ENCODE measurements at regions not wholly inside any gene's neighbourhood (a gene's known extent, or its start where the extent isn't known, plus 50 kb on each side); places are given as distances from the start of the nearest gene placed in this dataset.

DNA sequence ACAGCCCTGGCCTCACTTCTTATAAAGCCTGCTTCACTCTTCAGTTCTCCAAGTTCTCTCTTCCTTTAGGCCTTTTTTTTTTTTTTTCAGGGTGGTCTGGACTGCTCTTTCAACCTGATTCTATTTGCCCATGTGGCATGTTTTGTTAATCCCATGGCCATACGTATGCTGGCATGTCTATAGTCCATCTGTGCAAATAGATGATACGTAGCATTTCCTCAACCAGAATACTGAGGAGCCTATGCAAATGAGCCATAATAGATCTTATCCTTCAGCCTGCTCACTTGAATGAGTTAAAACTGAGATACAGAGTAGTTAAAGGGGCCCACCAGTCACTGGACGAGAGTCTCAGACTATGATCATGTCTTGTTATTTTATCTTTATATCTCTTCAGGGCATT, 265.2 kb upstream of the CXCR4 start:
- Histone ChIP-seq H3K4me3 (ENCODE audit: low read length) (no peak overlapping the region), H2BK120ac (ENCODE audit: low read depth, low read length) (no peak overlapping the region), H3K18ac (ENCODE audit: low read length) (no peak overlapping the region), H3K4me1 (ENCODE audit: control insufficient read depth, low read depth, low read length) (no peaks in the 10 kb centered on the region), H3K4ac (ENCODE audit: low read depth, low read length) (no peak overlapping the region), H3K4me2 (ENCODE audit: low read length) (no peak overlapping the region), H3K79me1 (ENCODE audit: low read length) (no peaks in the 10 kb centered on the region), H3K27ac (ENCODE audit: low read depth, low read length) (no peak overlapping the region), H3K23ac (ENCODE audit: low read length) (no peak overlapping the region), H2BK5ac (ENCODE audit: low read length) (no peak overlapping the region), H3K79me2 (ENCODE audit: control insufficient read depth, insufficient read depth, low read length) (no peaks in the 10 kb centered on the region), H2AK5ac (ENCODE audit: low read length) (no peak overlapping the region), H4K8ac (ENCODE audit: low read depth, low read length) (no peak overlapping the region), H3K36me3 (ENCODE audit: control insufficient read depth, insufficient read depth, low read length) (no peaks in the 10 kb centered on the region), H4K5ac (ENCODE audit: low read length) (no peak overlapping the region), H3K27me3 (ENCODE audit: insufficient read depth, low read length, poor library complexity) (no peaks in the 10 kb centered on the region), H3K9ac (ENCODE audit: low read length) (no peak overlapping the region), H2BK15ac (replicated peaks; ENCODE audit: low read depth) (no peak overlapping the region), H3K56ac (ENCODE audit: low read length) (no peak overlapping the region)
- WGBS (ENCODE audit: extremely low coverage, insufficient coverage, low lambda C conversion rate) = no CpG with 5 or more reads among the region's 3 CpGs
- no peak for DNase-seq

DNA sequence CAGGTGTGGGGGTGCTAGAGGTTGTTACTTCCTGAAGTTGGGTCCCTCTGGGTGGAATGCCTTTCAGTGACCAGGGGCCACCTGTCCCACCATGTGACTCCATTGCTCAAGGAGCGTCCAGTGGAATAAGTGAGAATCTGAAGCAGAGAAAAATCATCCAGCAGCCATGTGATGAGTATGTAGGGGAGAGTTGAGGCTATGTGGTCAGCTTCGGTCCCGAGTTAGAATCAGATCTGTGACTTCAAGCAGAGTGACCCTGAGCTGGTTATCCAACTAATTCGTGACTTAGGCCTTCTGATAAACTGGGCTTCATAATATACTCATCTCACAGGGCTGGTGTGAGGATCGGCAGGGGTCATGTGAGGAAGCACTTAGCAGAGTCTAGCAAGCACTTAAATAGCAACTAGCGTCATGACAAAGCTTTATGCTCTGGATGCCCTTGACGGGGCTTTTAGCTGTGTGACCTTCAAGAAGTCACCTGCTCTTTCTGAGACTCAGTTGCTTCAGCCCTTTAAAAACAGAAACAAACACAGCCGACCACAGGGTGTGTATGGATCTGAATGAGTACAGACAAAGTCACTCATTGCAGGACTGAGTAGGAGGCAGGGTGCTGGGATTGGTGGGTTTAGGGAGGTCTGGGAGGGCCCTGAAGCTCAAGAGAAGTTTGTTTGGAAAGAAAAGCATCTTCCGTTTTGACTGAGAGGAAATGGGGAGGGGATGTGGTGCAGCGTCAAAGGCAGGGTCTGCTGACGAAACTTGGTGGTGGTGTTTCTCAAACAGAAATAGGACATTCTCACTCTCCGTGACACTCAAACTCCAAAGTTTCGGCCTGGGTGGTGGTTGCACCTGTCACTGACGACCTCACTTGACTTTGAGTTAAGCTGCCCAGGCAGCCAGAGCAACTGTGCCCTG, 264.0 kb upstream of the CXCR4 start:
- Histone ChIP-seq H3K79me1 (ENCODE audit: low read length) (no peaks in the 10 kb centered on the region), H2BK5ac (ENCODE audit: low read length) (no peak overlapping the region), H3K4me2 (ENCODE audit: low read length) (no peak overlapping the region), H3K56ac (ENCODE audit: low read length) (no peak overlapping the region), H3K4ac (ENCODE audit: low read depth, low read length) (no peak overlapping the region), H3K4me1 (ENCODE audit: control insufficient read depth, low read depth, low read length) (no peaks in the 10 kb centered on the region), H3K23ac (ENCODE audit: low read length) (no peak overlapping the region), H4K5ac (ENCODE audit: low read length) (no peak overlapping the region), H3K9ac (ENCODE audit: low read length) (no peak overlapping the region), H2BK15ac (replicated peaks; ENCODE audit: low read depth) (no peak overlapping the region), H2AK5ac (ENCODE audit: low read length) (no peak overlapping the region), H3K27me3 (ENCODE audit: insufficient read depth, low read length, poor library complexity) (no peaks in the 10 kb centered on the region), H4K8ac (ENCODE audit: low read depth, low read length) (no peak overlapping the region), H3K36me3 (ENCODE audit: control insufficient read depth, insufficient read depth, low read length) (no peaks in the 10 kb centered on the region), H3K79me2 (ENCODE audit: control insufficient read depth, insufficient read depth, low read length) (no peaks in the 10 kb centered on the region), H3K4me3 (ENCODE audit: low read length) (no peak overlapping the region), H3K18ac (ENCODE audit: low read length) (no peak overlapping the region), H2BK120ac (ENCODE audit: low read depth, low read length) (no peak overlapping the region), H3K27ac (ENCODE audit: low read depth, low read length) (no peak overlapping the region)
- no peak for DNase-seq
- WGBS (ENCODE audit: extremely low coverage, insufficient coverage, low lambda C conversion rate) = no CpG with 5 or more reads among the region's 14 CpGs

DNA sequence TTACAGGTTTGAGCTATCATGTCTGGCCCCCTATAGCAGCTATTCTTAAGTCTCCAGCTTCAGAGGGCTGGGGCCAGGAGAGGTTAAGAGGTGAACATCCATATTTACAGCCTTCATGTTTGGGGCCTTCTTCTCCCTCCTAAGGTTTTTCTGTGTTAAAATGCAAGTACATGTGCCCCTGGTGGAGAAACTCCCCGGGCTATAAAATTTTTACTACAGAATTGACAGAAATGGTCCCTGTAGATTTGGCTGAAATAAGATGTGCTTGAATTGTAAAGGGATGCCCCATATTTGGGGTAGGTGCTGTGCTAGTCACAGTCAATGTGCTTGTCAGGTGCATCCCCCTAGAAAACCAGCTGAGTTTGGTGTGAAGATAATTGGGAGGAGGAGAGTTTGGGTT, 263.3 kb upstream of the CXCR4 start:
- no peaks in the 10 kb centered on the region for H3K4me1 ChIP-seq (ENCODE audit: control insufficient read depth, low read depth, low read length)
- H3K36me3 ChIP-seq (ENCODE audit: control insufficient read depth, insufficient read depth, low read length) = no peaks in the 10 kb centered on the region
- no peak overlapping the region for H4K8ac ChIP-seq (ENCODE audit: low read depth, low read length)
- no peak overlapping the region for H2BK15ac ChIP-seq (replicated peaks; ENCODE audit: low read depth)
- H3K4me2 ChIP-seq (ENCODE audit: low read length) = no peak overlapping the region
- no peaks in the 10 kb centered on the region for H3K79me2 ChIP-seq (ENCODE audit: control insufficient read depth, insufficient read depth, low read length)
- H2AK5ac ChIP-seq (ENCODE audit: low read length) = no peak overlapping the region
- H3K27me3 ChIP-seq (ENCODE audit: insufficient read depth, low read length, poor library complexity) = no peaks in the 10 kb centered on the region
- no peak overlapping the region for H4K5ac ChIP-seq (ENCODE audit: low read length)
- H2BK120ac ChIP-seq (ENCODE audit: low read depth, low read length) = no peak overlapping the region
- H3K9ac ChIP-seq (ENCODE audit: low read length) = no peak overlapping the region
- no peak overlapping the region for H2BK5ac ChIP-seq (ENCODE audit: low read length)
- no peak overlapping the region for H3K4ac ChIP-seq (ENCODE audit: low read depth, low read length)
- WGBS (ENCODE audit: extremely low coverage, insufficient coverage, low lambda C conversion rate) = no CpG with 5 or more reads among the region's 1 CpG
- H3K79me1 ChIP-seq (ENCODE audit: low read length) = no peaks in the 10 kb centered on the region
- H3K4me3 ChIP-seq (ENCODE audit: low read length) = no peak overlapping the region
- no peak overlapping the region for H3K18ac ChIP-seq (ENCODE audit: low read length)
- no peak overlapping the region for H3K27ac ChIP-seq (ENCODE audit: low read depth, low read length)
- H3K56ac ChIP-seq (ENCODE audit: low read length) = no peak overlapping the region
- H3K23ac ChIP-seq (ENCODE audit: low read length) = no peak overlapping the region
- no peak for DNase-seq

DNA sequence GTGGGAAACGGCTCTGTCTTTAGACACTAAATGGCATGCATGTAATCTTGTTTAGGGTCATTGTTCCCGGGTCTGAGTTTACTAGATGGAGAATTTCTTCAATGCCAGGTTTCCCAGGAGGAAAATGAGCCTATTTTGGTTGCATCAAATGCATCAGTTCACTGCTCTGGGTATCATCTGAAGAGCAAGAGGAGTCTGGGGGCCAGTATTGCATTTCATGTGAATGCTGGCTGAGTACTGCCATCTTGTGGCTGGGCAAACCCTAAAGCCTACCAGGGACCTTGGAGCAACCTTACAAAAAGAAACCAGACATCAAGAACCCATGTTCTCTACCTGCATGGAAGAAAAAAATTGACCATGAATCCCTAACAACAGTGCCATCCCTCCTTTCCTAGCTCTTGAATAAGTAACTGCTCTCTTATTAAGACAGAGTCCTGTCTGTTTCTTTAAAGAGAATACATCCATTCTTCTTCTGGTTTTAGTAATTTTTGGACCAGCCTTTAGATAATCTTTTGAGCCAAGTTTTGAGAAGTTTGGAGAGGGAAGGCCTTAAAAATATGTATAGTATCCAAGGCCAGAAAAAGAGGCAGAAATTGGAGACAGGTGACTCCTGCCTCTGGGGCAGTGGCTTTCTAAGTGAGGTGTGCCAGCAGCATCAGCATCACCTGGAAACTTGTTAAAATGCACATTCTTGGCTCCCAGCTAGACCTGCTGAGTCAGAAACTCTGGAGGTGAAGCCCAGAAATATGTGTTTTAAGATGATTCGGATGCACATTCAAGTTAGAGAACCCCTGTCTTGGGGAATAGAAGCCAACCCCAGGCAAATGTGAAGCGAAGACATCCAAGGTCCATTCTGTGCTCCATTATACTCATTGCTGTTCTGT, 261.0 kb upstream of the CXCR4 start:
- WGBS (ENCODE audit: extremely low coverage, insufficient coverage, low lambda C conversion rate) = no CpG with 5 or more reads among the region's 4 CpGs
- no peak overlapping the region for H3K9ac ChIP-seq (ENCODE audit: low read length)
- peak; percentile 79 for DNase-seq

DNA sequence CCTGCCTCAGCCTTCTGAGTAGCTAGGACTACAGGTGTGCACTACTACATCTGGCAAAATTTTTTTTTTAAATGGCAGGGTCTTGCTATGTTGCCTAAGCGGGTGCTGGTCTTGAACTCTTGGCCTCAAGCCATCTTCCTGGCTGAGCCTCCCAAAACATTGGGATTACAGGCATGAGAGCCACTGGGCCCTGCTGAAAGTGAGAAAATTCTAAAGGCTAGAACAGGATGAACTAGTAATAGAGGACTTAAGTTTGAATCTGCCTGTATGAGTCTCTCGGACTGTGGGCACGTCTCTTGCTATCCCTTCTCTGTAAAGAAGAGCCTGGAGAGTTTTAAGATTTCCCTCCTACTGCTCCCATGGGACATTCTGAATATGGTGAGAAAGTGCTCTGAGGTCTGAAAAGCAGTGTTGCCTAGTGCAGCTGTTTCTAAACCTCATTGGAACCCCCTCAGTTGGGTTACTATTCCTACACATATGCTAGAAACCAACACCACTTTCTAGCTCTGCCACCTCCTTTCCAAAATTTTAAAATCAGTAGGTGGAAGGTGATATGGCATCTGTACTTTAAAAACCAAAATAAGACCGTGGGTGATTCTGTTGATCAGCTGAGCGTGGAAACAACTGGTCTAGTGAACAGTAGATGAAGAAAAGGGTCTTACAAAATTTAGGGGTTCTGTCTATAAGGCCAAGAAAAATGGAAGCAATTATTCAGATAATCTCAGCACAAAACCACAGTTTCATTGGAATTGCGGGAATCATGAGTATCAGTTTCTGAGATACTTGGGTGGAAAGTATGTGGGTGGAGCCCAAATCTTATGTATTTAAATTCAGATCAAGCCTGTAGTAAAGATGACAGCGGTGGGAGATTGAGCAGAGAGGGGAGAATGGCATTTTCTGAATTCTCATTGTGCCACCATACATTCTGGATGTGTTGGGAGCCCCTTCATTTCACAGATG, 259.8 kb upstream of the CXCR4 start:
- H3K23ac ChIP-seq (ENCODE audit: low read length) = no peak overlapping the region
- H3K18ac ChIP-seq (ENCODE audit: low read length) = no peak overlapping the region
- H3K79me2 ChIP-seq (ENCODE audit: control insufficient read depth, insufficient read depth, low read length) = no peaks in the 10 kb centered on the region
- H2BK5ac ChIP-seq (ENCODE audit: low read length) = no peak overlapping the region
- no peak overlapping the region for H4K8ac ChIP-seq (ENCODE audit: low read depth, low read length)
- no peak overlapping the region for H3K27ac ChIP-seq (ENCODE audit: low read depth, low read length)
- no peak overlapping the region for H2BK15ac ChIP-seq (replicated peaks; ENCODE audit: low read depth)
- no peak overlapping the region for H3K4me3 ChIP-seq (ENCODE audit: low read length)
- H3K9ac ChIP-seq (ENCODE audit: low read length) = no peak overlapping the region
- peak overlapping the region; percentile 51 for H2BK120ac ChIP-seq (ENCODE audit: low read depth, low read length)
- no peak for DNase-seq
- no peaks in the 10 kb centered on the region for H3K79me1 ChIP-seq (ENCODE audit: low read length)
- H3K36me3 ChIP-seq (ENCODE audit: control insufficient read depth, insufficient read depth, low read length) = no peaks in the 10 kb centered on the region
- no peaks in the 10 kb centered on the region for H3K27me3 ChIP-seq (ENCODE audit: insufficient read depth, low read length, poor library complexity)
- no peak overlapping the region for H4K5ac ChIP-seq (ENCODE audit: low read length)
- no peak overlapping the region for H3K56ac ChIP-seq (ENCODE audit: low read length)
- no peak overlapping the region for H2AK5ac ChIP-seq (ENCODE audit: low read length)
- no peaks in the 10 kb centered on the region for H3K4me1 ChIP-seq (ENCODE audit: control insufficient read depth, low read depth, low read length)
- WGBS (ENCODE audit: extremely low coverage, insufficient coverage, low lambda C conversion rate) = no CpG with 5 or more reads among the region's 7 CpGs
- peak overlapping the region; percentile 46 for H3K4ac ChIP-seq (ENCODE audit: low read depth, low read length)
- no peak overlapping the region for H3K4me2 ChIP-seq (ENCODE audit: low read length)

More for the DNA sequence above, 261.0 kb upstream of the CXCR4 start:
- Histone ChIP-seq H3K27ac (ENCODE audit: low read depth, low read length) (no peak overlapping the region), H2BK15ac (replicated peaks; ENCODE audit: low read depth) (no peak overlapping the region), H4K8ac (ENCODE audit: low read depth, low read length) (no peak overlapping the region), H3K79me1 (ENCODE audit: low read length) (no peaks in the 10 kb centered on the region), H3K4me1 (ENCODE audit: control insufficient read depth, low read depth, low read length) (no peaks in the 10 kb centered on the region), H2AK5ac (ENCODE audit: low read length) (no peak overlapping the region), H3K23ac (ENCODE audit: low read length) (no peak overlapping the region), H2BK120ac (ENCODE audit: low read depth, low read length) (no peak overlapping the region), H3K4ac (ENCODE audit: low read depth, low read length) (no peak overlapping the region), H3K18ac (ENCODE audit: low read length) (peak overlapping the region; percentile 29), H3K4me3 (ENCODE audit: low read length) (no peak overlapping the region), H3K56ac (ENCODE audit: low read length) (no peak overlapping the region), H3K4me2 (ENCODE audit: low read length) (no peak overlapping the region), H2BK5ac (ENCODE audit: low read length) (no peak overlapping the region), H3K79me2 (ENCODE audit: control insufficient read depth, insufficient read depth, low read length) (no peaks in the 10 kb centered on the region), H3K27me3 (ENCODE audit: insufficient read depth, low read length, poor library complexity) (no peaks in the 10 kb centered on the region), H4K5ac (ENCODE audit: low read length) (no peak overlapping the region), H3K36me3 (ENCODE audit: control insufficient read depth, insufficient read depth, low read length) (no peaks in the 10 kb centered on the region)
